PC-3 (cell line): ENCODE measurements at regions not wholly inside any gene's neighbourhood (a gene's known extent, or its start where the extent isn't known, plus 50 kb on each side); places are given as distances from the start of the nearest gene placed in this dataset.

Experiments used
- CTCF ChIP-seq: fragments of 300-600 bp; sonication (generic); conservative IDR thresholded peaks from 2 replicates; pipeline ENCODE4 v1.5.1; 2017; ENCODE audit warnings: antibody characterized with exemption, low read depth, mild to moderate bottlenecking, low read length
- EZH2 ChIP-seq: fragments of 300-600 bp; sonication (generic); IDR thresholded peaks from one replicate; pipeline ENCODE4 v1.6.1; 2017; ENCODE audit warnings: antibody characterized with exemption, mild to moderate bottlenecking, low read length; ENCODE audit not compliant: unreplicated experiment

DNA sequence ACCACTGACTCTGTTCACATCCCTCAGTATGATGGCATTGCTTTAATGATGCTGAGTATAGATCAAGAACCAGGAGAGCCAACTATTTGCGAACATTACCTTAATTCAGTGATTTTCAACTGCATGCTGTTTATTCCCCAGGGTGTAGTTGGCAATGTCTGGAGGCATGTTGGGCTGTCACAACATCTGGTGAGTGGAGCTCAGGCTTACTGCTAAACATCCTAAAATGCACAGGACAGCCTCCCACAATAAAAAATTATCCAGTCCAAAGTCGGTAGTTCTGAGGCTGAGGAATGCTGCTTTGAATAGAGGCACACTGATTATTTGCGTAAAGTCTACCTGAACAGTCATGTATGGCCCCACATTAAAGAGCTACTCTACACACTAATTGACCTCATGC, 94.8 kb upstream of the OPRM1 start:
- no peak for TF ChIP-seq CTCF
- no peak for TF ChIP-seq EZH2
